HG02970 (cell line): ENCODE measurements at regions not wholly inside any gene's neighbourhood (a gene's known extent, or its start where the extent isn't known, plus 50 kb on each side); places are given as distances from the start of the nearest gene placed in this dataset.

Source experiments
- ATAC-seq: cut with Tn5 transposase; IDR thresholded peaks from one replicate; pipeline ENCODE4 v1.9.1; 2021; ENCODE audit warnings: mild to moderate bottlenecking, moderate library complexity, moderate number of reproducible peaks; ENCODE audit not compliant: unreplicated experiment, low FRiP score

DNA sequence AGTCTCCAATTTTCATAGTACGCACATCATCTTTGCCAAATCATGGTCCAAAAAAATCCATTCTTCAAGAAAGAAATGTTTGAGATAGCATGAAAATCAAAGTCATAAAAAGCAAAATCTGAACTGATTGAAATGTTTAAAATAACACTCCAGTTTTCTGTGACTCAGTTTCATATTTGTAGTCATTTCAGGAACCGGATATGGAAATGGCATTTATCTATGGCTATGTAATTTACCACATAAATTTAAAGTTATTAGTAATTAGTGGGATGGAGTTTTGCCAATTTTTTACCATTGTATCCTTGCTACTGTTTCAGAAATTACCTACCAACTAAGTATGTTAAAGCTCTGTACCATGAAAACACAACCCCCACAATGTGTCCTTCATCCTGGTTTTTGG, 456.6 kb upstream of the ACVR2A start:
- ATAC-seq: no peak

DNA sequence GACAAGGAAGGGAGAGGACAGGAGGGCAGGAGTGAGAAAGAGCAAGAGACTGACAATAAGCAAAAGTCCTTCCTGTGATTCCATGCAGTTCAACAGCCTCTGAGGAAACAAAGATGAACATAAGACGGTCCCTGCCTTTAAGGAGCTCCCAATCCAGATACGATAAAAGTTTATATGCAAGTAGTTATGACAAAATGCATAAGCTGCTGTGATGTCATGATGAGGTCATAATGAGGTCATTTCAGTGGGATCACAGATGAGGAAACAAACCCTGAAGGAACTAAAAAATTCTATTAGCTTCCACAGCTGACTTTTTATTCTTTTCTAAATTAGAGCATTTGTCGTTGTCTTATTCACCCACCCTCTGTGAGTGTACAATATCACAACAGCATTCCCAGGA, 458.5 kb upstream of the ACVR2A start:
- ATAC-seq: no peak

DNA sequence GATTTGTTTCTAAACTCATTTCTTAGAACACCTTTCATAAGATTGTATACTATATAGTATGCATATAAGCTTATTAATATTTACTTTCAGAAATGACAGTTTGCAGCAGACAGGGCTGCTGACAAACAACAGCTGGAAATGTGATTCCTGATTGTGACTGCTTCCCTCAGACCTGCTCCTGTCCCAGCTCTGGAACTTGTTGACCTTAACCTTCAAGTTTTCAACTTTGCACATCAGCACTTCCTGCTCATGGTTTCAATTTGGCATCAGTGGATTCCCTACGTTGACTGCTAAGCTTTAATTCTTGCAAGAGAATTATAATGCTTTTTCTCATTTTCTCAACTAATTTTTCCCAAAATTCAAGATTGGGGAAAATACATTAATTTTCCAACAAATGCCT, 459.2 kb upstream of the ACVR2A start:
- ATAC-seq: no peak

DNA sequence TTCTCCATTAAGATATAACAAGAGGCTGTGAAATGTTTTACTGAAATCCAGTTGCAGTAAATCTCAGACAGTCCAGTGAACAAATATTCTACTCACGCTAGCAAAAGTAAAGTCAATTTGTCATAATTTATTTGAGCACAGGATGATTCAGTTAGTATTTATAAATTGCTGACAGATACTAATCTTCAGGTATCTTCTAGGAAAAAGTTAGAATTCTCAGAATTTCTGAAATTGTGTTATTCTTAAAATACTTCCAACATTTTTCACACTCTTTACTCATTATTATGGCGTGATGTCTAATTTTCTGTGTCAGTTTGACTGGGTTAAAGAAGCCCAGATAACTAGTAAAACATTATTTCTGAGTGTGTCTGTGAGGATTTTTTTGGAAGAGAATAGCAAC, 460.2 kb upstream of the ACVR2A start:
- no peak for ATAC-seq

DNA sequence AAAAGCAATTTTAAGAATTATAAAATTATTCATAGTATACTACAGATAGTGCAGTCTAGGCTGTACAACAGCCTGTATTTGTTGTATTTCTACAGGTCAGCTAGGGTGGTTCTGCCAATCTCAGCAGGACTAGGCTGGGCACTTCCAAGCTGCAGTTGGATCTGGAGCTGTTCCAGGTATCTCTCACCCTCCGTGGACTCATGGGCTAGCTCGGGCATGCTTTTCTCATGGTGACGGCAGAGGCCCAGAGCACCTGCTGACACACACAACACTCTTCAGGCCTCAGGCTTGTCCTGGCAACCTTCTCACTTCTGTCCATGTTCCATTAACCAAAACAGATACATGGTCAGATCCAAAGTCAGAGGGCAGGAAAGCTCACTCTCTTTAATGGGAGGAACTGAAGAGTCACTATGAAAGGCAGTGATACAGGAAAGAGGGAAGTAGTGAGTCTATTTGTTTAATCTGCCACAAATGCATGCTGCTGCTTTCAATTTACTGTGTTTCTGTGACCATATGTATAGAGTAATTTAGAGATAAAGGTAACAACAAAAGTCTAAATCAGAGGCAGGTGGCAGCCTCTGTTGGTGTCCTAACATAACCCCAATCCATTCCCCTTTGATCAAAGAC, 462.4 kb upstream of the ACVR2A start:
- ATAC-seq: no peak

DNA sequence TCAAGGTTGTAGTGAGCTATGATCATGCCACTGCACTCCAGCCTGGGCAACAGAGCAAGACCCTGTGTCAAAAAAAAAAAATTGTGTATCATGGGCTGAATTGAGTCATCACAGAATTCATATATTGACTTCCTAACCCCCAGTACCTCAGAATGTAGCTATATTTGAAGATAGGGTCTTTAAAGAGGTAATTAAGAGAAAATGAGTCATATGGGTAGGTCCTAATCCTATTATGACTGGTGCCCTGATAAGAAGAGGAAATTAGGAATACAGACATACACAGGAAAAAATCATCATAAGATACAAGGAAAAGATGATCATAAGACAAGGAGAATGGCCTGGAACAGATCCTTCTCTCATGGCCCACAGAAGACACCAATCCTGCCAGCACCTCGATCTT, 466.4 kb upstream of the ACVR2A start:
- no peak for ATAC-seq

DNA sequence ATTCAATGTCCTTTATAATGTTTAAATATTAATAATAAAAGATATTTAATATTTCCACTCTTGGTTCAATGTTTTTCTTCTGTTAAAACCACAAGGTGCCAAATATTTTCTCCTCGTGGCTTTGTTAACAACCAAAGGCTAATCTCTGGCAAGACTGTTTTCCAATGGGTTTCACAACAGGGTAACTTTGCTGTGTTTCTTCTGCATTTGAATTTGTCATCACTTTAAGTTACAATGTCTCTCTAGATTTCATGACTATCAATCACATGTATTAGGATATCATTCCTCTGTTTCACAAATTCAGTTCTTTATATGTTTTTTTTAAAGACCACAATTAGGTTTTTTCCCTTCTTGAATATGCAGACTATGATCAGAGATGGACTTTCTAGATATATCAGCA, 469.8 kb upstream of the ACVR2A start:
- ATAC-seq: no peak

DNA sequence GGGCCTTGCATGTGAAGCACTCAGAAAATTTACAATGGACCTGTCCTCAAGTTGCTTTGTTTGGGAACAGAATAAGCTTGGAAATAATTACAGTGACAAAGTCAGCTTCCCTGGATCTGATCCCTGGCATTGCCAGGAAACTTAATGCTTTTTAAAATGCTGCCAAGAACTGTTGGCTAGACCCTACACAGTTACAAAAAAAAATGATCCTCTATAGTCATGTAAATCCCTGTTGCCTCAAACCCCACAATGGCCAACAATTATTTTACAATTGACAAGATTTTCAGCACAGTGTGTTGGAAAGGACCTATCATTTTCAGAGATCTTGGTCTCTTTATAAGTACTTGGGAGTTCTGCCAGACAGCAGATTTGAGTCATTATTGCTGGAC, 470.4 kb upstream of the ACVR2A start:
- no peak for ATAC-seq

DNA sequence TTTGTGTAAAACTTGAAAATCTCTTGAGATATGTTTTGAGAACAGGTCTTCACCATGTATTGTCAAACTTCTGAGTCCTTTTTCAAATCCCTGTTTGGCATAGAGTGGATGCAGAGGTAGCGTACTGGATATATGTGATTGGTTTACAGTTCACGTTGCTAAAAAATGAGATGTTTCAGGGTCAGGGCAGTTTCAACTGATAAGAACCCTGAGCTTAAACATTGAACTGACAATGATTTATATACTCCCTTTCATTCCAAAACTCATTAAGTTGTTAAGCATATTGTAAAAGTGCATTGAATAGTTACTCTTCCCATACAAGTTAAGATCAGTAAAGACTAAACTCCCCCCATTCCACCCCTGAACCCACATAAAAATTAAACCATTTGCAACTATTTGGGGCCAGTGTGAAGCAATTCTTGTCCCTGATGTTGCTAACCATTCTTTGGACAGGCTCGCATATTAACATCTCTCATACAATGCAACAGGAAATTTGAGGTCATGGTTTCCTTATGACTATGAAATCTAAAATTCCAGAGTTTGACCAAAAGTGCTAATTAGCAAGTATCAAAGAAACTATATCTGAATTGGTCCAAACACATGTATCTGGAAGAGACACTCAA, 470.9 kb upstream of the ACVR2A start:
- ATAC-seq: no peak

DNA sequence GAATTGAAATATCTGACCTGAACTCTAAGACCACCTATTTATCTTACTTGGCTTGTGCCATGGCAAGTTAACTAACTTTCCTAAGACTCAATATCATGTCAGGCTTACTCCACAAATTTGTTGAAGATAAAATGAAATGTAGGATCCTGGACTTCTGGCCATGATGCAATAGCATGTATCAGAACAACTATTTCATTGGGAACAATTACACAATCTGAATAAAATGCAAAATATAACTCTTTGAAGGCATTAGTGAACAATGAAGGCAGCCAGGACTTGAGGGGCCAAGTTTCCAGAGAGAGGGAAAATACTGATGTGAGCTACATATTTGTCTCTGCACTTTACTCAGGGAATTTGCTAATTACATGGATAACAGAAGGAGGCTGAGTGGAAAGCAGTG, 476.5 kb upstream of the ACVR2A start:
- no peak for ATAC-seq

DNA sequence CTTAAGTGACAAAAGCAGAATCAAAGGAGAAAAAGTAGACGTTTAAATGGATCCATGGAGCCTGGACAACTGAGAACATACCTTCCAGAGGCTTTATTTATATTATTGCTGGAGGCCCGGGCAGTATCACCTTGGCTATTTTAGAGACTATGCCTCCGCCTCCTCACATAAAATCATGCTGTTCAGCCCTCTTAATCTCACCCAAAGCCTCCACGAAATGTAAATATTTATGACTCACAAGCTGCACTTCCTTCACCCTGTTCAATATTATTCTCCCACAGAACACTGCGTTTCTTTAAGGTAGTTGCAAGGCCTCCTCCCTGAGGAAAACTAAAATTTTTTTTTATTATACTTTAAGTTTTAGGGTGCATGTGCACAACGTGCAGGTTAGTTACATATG, 478.6 kb upstream of the ACVR2A start:
- no peak for ATAC-seq

DNA sequence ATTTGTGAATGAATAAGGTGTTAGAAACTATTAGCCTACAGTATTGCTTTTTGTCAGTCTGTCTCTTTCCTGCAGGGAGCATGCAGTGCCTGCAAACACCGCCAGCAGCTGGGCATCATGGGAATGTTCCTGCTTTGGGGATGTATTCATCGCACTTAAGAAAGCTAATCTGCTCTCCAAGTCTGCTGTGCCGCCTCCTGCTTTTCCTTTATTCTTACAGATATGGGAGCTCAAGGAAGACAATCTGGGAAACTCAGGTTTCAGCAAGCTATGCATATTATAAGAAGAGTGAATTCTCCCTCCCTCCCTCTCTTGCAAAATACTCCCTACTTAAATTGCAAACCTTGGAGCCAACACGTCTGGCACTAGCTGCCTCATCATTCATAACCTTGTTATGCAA, 479.2 kb upstream of the ACVR2A start:
- ATAC-seq: no peak

DNA sequence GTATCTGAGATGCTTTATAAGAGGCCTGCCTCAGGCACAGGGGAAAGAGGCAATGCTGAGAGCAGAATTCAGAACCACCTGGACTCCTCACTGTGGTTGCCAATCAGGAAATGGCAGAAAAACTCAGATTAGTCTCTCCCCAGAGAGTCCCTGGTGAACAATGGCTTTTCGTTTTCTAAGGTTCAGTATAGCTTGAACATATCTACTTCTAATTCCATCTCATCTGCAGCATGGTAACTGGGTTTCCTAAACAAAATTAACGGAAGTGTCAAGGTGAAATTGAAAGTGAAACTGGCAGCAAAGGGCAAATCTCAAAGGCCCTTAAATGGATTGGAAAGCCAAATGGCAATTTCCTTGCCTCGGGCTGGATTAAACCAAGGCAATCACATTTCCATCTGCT, 480.2 kb upstream of the ACVR2A start:
- no peak for ATAC-seq

DNA sequence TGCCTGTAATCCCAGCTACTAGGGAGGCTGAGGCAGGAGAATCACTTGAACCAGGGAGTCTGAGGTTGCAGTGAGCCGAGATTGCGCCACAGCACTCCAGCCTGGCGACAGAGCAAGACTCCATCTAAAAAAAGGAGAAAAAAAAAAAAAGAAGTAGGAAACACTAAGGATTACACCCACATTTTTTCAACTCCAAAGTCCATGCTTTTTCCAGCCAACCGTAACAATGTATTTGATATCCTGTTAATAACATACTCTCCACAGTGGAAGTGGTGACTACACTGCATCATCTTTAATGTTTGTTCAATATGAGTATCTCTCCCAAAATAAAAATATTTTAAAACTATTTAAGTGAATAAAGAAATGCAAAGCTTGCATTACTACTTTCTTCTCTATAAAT, 481.6 kb upstream of the ACVR2A start:
- ATAC-seq: no peak

DNA sequence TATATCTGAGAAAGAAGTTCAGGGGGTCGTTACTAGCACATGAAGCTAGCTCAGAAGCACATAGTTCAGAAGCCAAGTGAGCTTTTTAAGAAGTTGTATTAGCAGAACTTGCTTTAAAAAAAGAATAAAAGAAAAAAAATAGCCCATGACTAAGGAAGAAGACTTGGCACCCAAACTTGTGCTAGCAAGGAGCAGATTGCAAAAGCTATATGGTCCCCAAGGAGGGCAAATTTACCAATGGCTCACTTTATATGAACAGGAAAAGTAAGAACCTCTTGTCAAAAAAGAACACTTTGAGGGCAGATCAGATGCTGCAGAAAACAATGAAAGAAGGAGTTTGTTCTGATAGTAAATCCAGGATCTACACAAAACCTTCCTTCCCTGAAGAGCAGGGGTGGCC, 486.5 kb upstream of the ACVR2A start:
- no peak for ATAC-seq

DNA sequence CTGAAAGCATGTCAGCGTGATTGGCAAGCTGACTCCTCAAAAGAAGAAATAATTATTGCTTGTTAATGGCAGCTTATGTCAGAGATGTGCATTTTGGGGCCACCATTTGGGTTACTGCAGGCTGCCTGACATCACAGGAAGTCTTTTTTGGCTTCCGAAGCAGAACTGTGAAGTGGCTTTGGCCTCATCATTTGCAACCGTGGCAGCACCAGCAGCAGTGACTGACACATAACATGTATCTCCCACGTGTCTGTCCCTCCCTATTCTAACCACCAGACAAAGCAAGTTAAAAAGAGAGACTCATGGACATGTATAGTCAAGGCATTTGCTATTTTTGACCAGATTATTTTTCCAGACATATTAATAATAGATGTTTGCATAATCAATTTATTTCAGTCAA, 488.7 kb upstream of the ACVR2A start:
- no peak for ATAC-seq

DNA sequence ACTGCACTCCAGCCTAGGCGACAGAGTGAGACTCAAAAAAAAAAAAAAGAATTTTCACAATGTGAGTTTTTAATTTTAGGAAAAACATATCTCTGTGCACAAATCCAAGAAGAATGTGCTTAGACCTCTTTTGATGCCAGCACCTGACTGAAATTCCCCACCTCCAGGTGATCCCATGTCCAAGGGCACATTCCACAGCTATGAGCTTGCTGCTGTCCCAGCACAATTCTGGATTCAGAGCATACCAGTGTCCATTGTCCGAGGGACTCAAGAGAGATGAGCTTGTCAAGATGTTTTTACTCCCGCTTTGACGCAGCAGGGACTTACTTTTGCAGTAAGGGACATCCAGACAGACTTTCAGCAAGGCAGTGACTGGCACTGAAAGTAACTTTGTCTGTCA, 489.1 kb upstream of the ACVR2A start:
- ATAC-seq: no peak

DNA sequence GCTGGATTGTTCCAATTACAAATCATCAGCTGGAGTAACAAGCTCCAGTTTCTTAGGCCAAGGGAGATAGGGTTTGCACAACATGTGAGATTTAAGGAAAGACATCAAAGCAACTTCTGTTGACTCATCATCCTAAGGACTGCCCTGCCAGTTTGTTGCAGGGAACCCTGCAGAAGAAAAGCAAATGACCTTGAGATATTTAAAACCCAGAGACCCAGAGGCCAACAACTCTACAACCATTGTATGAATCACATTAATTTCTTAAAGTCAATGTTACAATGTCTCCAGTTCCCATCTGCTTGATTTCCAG, 491.8 kb upstream of the ACVR2A start:
- ATAC-seq: no peak

DNA sequence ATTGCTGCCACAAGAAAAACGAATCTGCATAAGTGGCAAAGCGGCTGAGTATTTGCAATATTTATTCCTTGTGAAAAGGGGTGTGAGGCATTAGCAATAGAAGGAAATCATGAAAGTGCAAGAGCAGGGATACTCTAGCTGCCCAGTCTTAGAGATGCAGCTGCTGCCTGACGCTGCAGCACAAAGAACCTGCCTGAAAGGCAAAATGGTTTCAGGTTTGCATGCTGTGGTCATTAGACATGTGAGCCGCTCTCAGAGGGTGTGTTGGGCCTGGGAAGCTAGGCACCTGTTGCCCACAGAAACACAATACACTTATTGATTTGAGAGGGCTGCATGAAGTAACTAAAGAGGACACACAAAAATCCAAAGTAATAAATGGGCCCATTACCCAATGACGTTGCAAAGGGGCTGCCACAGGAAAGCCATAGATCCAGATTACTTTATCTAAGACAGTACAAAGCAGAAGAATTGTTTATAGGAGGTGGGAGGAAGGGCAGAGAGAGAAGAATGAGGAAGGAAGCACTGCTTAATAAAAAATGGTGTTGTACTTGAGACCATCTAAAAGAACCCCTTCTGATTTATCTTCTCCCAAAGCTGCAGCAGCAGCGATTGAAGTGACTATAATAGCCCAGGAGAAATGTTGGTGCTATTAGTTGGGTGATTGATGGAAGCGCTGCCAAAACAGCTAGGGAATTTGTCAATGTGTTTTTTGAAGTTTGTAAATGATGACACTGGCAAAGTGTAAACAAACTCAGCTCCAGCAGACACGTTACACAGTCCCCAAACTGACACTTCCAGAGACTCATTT, 492.4 kb upstream of the ACVR2A start:
- ATAC-seq: no peak

DNA sequence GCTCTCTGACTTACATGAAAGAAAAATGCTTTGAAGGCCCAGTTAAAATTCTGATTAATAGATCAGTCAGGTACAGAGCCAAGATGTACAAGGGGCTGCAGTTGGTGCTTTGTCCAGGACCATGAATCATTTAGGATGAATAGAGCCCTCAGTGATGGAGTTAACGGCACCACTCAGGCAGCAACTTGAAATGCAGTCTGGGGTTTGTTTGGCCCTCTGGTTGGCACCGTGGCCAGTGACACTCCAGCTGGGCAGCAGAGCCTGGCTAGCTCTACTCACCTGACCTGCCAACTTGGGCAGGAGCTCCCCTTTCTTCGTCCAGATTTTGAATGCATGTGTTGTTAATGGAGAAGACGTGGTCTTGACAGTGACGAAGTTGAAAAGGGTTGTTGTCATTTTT, 493.0 kb upstream of the ACVR2A start:
- ATAC-seq: no peak

DNA sequence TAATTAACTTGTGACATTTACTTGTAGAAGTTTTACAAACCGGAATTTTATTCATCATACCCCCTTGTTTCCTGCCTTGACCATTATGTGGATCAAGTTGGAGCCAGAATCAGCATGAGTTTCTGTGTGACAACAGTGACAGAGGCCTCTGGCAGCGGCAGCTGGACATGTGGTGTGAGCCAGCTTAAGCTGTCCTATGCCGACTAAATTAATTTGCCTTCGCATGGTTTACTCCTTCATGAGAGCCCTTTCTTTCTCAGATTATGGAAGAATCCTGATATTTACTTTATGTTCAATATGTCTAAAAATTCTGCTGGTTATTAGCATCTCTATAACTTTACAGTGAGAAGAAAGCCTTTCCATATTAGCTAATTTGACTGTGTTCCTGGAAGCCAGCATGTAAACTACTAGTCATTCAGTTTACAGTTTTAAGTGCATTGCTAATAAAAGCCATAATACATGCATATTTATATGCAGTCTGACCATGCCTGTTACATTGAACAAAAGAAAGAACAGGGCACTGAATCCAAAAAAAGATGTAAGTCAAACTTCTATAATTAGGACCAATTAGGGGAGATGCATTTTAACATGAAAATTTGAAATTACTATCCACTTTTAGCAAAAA, 495.8 kb upstream of the ACVR2A start:
- no peak for ATAC-seq

DNA sequence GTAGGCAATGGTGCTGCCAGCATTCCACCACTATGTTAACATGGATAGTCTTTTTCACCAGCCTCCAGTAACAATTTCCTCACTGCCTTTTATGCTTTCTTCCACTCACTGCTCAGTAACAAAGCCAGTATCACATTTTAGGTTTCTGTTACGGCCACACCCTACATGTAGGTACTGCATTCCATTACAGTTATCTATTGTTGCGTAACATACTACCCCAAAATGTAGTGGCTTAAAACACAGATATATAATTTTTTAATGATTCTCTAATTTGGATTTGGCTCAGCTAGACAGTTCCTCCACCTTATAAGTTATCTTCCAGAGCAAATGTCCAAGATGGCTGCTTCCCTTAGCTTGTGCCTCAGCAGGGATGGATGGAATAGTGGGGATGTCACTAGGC, 498.7 kb upstream of the ACVR2A start:
- no peak for ATAC-seq
